Hypothalamus (tissue), 51 donors: ENCODE measurements at regions not wholly inside any gene's neighbourhood (a gene's known extent, or its start where the extent isn't known, plus 50 kb on each side); places are given as distances from the start of the nearest gene placed in this dataset.

Experiments
- DNase-seq, 51 donors: peaks; one replicate each; lab custom pipeline; 2025; lab: John Stamatoyannopoulos, UW

DNA sequence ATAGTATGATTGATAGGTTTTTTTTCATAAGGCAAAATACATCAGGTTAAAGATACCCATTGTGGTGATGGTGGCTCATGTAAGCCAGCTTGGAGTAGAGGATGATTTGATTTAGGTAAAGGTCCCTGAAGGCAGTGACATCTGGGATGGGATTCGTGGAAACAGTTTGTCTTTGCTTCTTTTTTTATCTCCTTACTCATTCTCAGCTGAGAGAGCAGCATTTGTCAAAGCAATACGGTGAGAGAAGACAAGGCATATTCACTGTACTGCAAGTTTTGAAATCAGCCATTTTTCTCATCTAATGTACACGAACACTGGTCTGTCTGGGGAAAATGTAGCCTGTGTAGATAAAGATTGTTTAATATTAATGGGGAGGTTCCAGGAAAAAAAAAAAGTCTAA is 749.1 kb downstream of the SQOR start:
- no peak for DNase-seq

DNA sequence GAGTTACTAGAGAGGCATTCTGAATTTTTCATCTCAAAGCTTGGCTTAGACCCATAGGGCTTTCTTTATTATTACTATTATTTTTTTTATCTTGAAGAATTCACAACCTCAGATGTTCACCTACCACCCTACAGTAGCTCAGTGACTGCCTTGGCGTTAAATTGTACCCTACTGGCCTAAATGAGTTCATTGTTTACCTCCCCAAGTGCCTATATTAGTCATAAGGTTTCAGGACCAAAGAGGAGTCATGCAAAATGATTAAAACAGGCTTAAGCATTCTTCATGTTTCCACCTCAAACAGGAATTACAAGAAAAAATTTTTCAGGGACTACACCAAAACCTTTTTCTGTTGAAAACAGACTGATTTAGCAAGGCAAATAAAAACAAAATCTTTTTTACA is 751.5 kb downstream of the SQOR start:
- DNase-seq = no peak

DNA sequence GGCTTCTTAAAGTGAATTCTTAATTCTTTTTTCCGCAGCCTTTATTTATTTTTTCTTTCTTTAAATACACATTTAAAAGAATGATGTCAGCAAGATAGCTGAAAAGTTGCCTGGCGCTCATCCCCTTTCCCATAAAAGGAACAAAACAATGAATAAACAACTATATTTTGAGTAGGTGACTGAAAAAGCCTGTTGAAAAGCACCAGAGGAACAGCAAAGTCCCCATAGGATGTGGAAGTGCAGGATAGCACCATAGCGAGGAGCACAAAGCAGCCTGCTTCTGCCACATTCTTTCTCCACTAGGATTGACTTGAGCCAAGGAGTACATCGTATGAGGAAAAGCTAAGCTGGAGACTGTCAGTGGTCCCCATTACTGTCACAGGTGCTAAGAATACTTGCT is 754.9 kb downstream of the SQOR start:
- no peak for DNase-seq

DNA sequence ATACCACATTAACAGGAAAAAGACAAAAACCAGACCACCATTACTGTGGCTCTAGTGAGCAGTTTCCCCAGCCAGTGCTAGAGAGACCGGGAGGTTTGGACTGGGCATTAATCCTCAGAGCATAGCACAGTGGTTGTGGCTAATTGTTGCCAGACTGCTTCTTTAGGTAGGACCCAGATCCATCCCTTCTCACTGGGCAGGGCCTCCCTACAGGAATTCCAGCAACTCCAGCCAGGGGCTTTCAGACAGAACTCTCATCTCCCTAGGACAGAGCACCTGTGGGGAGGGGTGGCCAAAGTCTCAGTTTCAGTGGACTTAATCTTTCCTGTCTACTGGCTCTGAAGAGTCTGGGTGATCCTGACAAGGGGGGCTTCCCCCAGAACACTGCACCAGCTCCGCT is 759.6 kb downstream of the SQOR start:
- no peak for DNase-seq

DNA sequence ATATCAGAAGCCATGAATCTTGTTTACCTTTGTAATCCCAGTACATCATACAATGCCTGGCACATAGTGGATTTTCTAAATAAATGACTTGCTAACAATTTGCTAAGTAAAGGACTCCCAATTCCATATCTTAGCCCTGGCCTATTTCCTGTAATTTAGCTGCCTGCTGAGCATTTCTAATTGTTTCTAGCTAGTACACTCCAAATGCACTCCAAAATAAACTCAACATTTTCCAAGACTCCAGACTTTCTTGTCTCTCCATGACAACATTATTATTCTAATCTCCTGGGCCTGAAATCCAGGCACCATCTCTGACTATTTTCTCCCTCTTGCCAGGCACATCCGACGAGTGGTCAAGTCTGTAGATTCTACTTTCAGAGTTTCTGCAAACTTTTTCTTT is 773.5 kb downstream of the SQOR start:
- peak in 1 of 51 donors; percentile 17 for DNase-seq

DNA sequence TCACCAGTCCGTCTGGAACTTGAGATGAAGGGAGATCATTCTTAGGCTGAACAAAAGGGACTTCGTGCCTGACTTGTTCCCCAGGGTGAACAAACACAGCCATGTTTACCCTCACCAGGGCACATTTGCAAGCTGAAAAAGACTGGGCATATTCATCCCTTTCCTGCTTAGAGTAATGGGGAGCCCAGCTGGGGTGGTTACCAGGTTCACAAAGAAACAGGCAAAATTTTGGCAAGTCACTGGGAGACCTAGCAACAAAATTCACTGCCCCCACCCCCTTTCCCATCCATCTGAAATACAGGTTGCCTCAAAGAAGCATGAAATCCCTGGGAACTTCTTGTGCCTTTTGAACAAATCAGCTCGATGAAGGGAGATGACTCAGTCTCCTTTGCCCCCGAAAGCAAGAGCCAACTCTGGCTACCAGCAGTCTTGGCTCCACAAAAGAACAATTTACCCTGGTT is 775.0 kb downstream of the SQOR start:
- DNase-seq = peak in 24 of 51 donors; percentile 2 to 57 (median 22)

DNA sequence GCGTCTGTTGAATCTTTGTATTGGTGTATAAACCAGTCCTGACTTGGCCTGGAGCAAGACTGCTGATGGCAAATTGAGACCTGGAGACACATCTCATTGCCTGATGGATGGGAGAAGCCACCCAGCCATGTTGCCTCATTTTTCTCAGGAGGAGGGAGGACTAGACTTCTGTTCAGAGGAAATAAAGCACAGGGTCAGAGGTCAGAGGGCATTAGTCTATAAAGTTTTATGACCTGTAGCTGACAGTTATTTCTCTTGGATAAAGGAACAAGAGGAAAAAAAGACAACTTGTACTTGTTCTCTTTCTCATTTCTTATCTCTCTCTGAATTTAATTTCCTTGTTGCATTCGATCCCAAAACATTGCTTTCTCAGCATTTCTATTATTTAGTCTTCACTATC is 775.9 kb downstream of the SQOR start:
- DNase-seq = no peak

DNA sequence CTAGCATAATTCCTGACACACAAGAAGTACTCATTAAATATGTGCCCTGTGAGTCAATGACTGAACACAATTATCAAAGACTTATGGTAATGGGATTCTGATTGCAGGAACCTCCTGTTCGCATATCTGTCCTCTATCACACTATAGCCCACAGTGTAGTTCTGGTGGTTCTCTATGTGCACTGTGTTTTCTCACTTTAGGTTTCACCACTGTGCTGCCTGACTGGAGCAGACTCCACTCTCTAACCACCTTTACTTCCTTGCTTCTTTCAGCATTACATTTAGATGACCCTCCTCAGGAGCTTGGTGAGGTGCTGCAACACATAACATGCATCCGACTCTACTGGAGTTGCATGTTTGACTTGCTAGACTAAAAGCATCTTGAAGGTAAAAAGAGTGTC is 777.1 kb downstream of the SQOR start:
- no peak for DNase-seq

DNA sequence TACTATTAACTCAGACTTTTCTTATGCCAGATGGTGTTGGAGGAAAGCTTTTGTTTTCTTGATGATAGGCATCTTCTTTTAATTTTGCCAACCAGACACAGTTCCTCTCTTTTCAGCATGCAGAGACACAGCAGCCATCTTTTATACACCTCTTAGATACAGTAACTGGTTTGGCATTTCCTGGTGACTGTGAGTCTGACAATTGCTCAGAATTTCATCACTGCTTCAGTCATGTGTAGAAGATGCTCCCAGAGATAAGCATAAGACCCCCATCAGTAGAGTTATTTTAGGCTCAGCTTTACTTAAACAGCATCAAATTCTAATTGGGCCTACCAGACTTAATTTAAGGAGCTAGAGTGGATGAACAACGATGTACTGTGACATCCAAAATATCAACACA is 779.0 kb downstream of the SQOR start:
- DNase-seq = no peak

DNA sequence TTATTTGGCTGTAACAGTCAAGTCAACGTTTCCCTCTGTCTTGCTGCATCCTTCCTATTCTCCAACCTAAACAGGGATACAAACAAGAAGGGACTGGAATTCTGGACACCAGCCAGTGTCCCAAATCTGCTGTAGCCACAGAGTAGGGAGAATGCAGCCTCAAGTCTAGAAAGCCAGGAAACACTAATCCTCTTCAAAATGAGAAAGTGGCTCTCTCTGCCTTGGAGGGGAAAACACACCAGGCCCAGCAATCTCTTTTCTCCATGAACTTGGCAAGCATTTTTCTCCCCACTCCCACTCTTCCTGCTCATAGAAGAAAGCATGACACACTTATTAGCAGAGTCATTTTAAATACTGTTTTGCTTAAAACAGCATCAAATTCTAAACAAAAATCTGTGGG is 781.7 kb downstream of the SQOR start:
- peak in 6 of 51 donors; percentile 5 to 25 (median 6) for DNase-seq

DNA sequence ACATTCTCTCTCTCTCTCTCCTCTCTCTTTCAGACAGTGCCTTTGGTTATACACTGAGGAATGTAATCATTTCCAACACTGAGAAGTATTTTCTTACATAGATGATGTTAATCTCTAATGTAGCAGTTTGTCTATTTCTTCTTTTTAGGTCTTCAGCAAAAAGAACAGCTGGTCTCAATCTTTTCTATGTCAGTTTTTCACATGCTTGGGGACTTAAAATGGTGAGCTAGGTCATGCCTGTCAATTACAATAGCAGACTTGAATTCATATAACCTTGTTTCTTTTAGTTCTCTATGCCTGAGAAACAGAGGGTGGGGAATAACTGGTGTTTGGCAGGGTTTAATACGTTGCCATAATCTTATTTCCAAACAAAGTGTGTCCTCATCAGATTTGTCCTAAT is 786.2 kb downstream of the SQOR start:
- DNase-seq = no peak

DNA sequence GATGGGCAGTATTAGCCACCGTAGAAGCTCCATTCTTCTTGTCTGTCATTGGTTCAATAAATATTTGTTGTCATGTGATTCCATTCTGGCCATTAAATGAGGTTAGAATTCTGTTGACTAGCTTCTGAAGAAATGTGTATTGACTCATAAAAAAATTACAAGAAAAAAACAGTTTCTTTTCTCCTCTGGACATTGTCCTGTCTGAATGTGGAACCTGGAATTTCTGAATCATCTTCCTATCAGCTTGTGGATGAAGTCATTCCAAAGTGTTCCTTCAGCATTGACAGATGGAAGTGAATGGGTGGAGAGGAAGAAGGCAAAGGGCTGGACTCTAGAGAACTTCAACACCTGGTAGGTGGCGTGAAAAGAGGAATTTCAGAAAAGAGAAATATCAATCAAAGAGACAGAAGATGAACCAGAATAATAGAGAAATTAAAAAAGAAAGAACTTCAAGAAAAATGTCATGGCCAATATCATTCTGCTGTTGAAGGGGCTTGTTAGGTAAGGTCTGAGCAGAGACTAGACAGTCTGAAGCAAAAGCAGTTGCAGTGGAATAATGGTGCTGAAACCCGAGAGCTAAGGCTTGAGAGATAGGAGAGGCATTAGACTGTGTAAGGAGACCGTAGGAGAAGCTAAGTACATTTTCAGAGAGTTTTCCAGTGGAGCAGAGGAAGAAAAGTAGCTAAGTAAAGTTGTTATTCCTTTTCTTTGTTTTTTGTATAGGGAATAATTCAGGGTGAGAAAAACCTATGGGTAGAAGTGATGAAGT is 806.6 kb downstream of the SQOR start:
- no peak for DNase-seq

DNA sequence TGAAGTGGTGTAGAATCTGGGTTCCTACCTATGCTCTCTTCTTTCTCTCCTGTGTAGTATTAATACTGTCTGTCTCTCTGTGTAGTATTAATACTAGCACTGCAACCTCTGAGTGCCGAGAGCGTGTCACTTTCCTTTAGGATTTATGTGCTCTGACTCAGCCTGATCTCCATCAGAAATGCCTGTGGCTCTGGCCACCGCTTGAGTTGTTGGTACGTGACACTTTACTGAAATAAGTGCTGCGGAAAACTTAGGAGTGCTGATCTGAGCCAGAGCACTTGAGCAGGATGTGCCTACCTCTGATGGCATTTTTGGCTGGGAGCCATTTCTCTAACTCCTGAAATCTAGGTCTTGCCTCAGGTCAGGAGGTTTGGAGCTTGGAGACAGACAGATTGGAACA is 807.4 kb downstream of the SQOR start:
- no peak for DNase-seq

DNA sequence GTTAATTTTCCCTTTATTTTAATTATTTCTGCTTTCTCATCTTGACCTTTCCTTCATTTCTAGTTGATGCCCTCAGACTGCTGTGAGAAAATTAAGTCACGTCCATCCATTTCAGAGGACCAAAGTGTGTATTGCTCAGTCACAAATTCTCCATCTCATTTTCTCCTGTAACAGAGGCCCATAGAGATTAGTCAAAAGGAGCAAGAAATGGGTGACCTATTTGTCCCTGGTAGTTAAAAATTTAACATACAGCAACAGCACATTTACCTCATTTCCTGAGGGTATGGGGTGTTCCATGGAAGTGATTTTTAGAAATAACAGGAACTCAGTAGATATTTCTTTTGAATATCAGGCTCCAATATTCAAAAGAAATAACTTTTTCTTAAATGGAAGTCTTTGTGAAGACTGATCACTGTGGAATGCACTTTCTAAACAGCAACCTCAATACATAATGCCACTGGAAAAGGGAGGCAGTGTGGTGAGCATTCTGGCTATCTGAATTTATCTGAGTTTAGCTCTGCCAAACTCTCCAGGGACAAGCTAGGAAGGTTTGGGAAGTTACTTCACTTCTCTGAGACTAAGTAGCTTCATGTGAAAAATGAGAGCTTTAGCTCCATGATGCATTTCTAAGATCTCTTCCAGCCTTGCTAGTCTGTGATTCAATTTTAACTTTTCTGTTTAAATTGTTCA is 808.2 kb downstream of the SQOR start:
- no peak for DNase-seq

DNA sequence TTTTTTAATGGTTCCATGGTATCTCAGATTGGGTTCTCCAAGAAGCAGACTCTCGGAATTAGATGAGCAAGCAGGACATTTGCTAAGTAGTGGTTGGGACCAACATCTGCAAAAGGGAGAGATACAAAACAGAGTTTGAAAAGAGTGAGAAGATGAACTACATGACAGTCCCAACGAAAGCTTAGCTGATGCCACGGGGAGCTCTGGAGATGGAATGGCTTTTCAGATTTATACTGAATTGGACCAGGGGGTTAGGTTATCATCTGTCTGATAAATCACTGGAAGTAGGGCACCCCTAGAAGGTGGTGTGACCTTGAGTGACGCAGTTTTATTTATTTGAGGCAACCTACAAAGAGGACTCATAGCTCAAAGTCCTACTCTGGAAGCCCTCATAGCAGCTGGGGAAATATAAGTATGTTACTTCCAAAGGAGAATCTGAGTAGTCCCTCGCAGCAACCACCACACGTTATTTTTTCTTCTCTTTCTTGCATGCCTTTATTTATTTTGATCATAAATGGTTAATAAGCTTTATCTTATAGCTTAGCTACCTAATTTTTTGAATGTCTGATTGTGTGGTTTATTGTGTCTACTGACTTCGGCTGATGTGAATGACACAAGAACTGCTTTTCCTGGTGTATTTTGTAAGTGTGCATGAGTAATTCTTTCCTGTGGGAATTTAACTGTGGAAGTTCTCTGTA is 815.4 kb downstream of the SQOR start:
- DNase-seq = no peak

DNA sequence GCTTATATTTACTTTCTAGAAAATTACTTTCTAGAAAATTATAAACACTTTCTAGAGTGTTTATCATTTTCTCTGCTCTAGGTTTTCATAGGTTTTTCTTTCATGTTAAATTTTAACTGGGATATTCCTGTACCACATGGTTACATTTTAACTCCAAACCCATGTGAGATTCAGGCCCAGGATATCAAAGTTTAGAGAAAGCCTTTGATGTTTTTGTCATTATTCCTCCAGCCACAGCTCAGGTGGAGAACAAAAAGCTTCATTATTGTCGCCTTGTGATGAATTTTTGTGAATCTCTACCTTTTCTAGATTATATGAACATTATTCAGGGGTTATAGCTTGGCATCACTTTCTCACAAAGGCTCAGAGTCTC is 816.0 kb downstream of the SQOR start:
- DNase-seq = no peak

DNA sequence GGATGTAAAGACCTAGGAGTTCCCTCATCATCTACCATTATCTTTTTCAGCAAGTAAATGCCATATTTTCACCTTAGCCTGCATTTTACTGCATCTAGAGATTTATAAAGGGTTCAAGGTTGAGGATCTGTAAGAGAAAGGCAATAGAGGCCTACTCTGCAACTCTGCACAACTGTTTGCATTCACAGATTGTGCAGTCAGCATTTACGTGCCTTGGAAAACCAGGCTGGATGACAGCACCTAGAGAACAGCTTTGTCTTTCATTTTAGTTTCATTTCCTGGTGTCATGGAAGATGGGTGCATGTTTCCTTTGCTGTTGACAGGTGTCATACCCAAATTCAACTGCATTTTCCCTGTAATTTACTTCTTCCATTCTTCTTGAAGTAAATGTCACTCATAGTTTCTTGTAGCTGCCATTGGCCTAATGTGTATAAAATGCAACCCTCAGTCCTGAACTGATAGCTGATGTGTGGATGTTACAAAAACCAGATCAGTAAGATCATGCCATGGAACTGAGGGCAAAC is 817.5 kb downstream of the SQOR start:
- DNase-seq = no peak

DNA sequence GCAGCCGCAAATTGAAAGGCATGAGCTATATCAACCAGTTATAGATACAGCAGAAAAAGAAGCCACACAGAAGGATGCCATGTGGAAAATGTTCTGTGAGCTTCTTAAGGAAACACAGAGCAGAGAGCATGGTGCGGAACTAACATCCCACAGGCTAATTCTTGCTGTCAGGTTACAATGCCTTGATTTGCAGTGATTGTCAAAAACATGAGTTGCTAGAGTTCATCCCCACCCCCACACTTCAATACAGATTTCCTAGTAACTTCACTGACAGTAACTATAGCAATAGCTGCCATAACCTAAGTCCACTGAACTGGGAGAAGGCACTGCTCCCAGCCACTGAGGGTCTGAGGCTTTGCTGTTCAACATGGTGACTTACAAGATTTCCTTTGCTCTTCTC is 821.6 kb downstream of the SQOR start:
- no peak for DNase-seq

DNA sequence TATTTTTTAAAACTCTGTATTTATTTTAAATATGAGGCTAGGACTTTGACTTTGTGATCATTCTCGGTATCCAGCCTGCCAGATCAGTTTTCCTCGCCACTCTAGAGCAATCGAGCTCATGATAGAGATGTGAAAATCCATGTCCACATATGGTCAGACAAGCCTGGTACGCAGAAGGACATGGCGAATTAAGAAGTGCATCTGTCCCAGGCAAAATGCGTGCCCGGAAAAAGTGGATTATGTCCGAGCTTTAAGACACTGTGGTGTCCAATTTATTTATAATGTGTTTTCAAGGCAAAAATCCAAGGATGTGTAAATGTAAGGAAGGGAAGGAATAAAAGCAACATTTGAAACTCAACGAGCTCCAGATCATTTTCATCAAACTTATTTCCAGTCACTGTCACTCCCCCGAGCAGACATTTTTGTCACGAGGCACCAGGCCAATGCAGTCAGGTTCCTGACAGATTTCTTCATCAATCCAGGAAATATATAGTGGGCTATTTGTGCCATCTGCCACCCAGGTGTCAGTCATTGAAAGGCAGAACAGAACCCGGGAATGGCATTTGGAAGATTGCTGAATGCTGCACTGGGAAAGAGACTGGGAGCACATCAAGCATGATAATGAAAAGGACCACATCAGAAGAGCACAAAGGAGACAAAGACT is 825.7 kb downstream of the SQOR start:
- DNase-seq = no peak

DNA sequence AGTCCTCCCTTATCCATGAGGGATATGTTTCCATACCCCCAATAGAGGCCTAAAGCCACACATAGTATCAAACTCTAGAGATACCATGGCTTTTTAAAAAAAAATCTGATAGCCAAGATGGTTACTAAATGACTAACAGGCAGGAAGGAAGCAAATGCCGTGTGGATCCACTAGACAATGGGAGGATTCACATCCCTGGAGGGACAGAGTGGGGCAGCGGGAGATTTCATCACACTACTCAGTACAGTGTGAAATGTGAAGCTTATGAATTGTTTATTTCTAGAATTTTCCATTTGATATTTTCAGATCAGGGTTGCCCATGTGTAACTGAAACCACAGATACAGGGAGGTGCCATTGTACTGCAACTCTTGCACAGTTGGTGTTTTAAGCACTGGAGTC is 826.6 kb downstream of the SQOR start:
- DNase-seq = no peak

DNA sequence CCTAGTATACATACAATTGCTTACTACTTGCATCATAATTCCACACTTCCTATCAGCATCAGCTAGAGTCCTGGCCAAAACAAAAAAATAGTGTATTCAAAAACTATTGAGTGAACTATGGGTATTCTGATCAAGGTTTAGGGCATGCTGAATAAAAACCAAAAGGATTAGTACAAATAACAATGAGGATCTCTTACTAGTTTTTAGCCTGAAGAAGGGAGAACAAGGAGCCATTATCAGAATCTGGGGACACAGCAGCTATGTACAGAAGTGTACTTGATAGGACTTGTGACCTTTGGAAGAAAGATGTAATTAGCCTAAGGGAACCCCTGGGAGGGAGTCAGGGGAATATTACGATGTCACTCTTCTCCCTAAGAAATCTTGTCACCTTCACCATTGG is 832.2 kb downstream of the SQOR start:
- no peak for DNase-seq
